H1 (cell line): ENCODE measurements at regions not wholly inside any gene's neighbourhood (a gene's known extent, or its start where the extent isn't known, plus 50 kb on each side); places are given as distances from the start of the nearest gene placed in this dataset.

Source experiments
- CTCF ChIA-PET: fragments of 300-600 bp; sonication (Branson Sonifier 250); formaldehyde crosslinking; loops from one replicate; lab custom pipeline; 2021; ENCODE audit not compliant: partially characterized antibody; lab: Charles Lee
- POLR2A ChIA-PET: fragments of 300-600 bp; sonication (Branson Sonifier 250); formaldehyde crosslinking; loops from one replicate; lab custom pipeline; 2021; ENCODE audit warnings: inconsistent platforms; ENCODE audit not compliant: partially characterized antibody; lab: Charles Lee
- DNase-seq, 2 experiments: peaks; one replicate each; pipeline versions ENCODE4 v3.0.0 to v3.0.0-alpha.2; 2010 to 2022; ENCODE audit warnings: low spot score in 2 of 2, low read depth in 1 of 2, mixed read lengths in 1 of 2
- FAIRE-seq: peaks from 2 replicates; lab custom pipeline; 2011; peaks lifted over from hg19 to GRCh38; lab: Jason Lieb, UNC
- H2AFZ ChIP-seq: 2 replicates; pipeline ENCODE4 v1.8.1; 2012; ENCODE audit warnings: low read length, inconsistent platforms
- H2AK5ac ChIP-seq: 2 replicates; pipeline ENCODE4 v1.6.1; 2013; ENCODE audit warnings: low read depth, low read length
- H2BK120ac ChIP-seq: replicated peaks from 2 replicates; pipeline ENCODE3; 2013; ENCODE audit warnings: low read depth, low read length, inconsistent platforms
- H2BK12ac ChIP-seq: 2 replicates; pipeline ENCODE4 v1.6.1; 2013; ENCODE audit warnings: low read depth, low read length
- H2BK15ac ChIP-seq: 2 replicates; pipeline ENCODE4 v1.6.1; 2013; ENCODE audit warnings: low read length
- H2BK20ac ChIP-seq: 2 replicates; pipeline ENCODE4 v1.6.1; 2013; ENCODE audit warnings: low read length
- H2BK5ac ChIP-seq: 2 replicates; pipeline ENCODE4 v1.6.1; 2013; ENCODE audit warnings: low read depth, low read length
- H3K14ac ChIP-seq: 2 replicates; pipeline ENCODE4 v1.6.1; 2013; ENCODE audit warnings: inconsistent platforms; ENCODE audit not compliant: insufficient read length
- H3K18ac ChIP-seq: 2 replicates; pipeline ENCODE4 v1.6.1; 2013; ENCODE audit warnings: low read length; ENCODE audit errors: extremely low read depth
- H3K23ac ChIP-seq: 2 replicates; pipeline ENCODE4 v1.6.1; 2013; ENCODE audit warnings: inconsistent platforms; ENCODE audit not compliant: insufficient read length
- H3K23me2 ChIP-seq: 2 replicates; pipeline ENCODE4 v1.6.1; 2013; ENCODE audit warnings: low read depth, low read length
- H3K27ac ChIP-seq: 2 replicates; pipeline ENCODE4 v1.6.1; 2011; ENCODE audit warnings: low read depth, low read length, inconsistent platforms
- H3K27me3 ChIP-seq, 4 experiments: replicated peaks in 1 of 4; 1 replicate in 1 of 4; 2 replicates in 3 of 4; pipeline versions ENCODE4 v1.6.1 to v1.8.1; 2011 to 2013; ENCODE audit warnings: low read length in 3 of 4, mild to moderate bottlenecking in 3 of 4, inconsistent platforms in 2 of 4, mixed read lengths in 2 of 4, moderate library complexity in 1 of 4; ENCODE audit not compliant: control insufficient read depth in 3 of 4, insufficient read depth in 3 of 4; ENCODE audit errors: extremely low read depth in 1 of 4
- H3K36me3 ChIP-seq, 4 experiments: 2 replicates each; pipeline versions ENCODE4 v1.6.1 to v1.8.1; 2011 to 2013; ENCODE audit warnings: mild to moderate bottlenecking in 4 of 4, low read length in 3 of 4, moderate library complexity in 2 of 4, control low read depth in 1 of 4, inconsistent platforms in 1 of 4; ENCODE audit not compliant: insufficient read depth in 4 of 4, control insufficient read depth in 2 of 4
- H3K4ac ChIP-seq: replicated peaks from 2 replicates; pipeline ENCODE3; 2013; ENCODE audit warnings: low read length, low read depth, mixed read lengths, inconsistent platforms; ENCODE audit not compliant: insufficient read length
- H3K4me1 ChIP-seq, 4 experiments: replicated peaks in 1 of 4; 1 replicate in 1 of 4; 2 replicates in 3 of 4; pipeline versions ENCODE4 v1.6.1 to v1.8.1; 2011 to 2013; ENCODE audit warnings: low read length in 3 of 4, inconsistent platforms in 2 of 4, mixed read lengths in 1 of 4; ENCODE audit not compliant: insufficient read depth in 4 of 4, control insufficient read depth in 3 of 4
- H3K4me2 ChIP-seq, 2 experiments: 2 replicates each; pipeline versions ENCODE4 v1.6.1 to v1.8.1; 2011 to 2013; ENCODE audit warnings: low read depth in 2 of 2, low read length in 2 of 2, control low read depth in 1 of 2, inconsistent platforms in 1 of 2, mild to moderate bottlenecking in 1 of 2; ENCODE audit not compliant: insufficient read depth in 1 of 2
- H3K4me3 ChIP-seq, 4 experiments: fragments of 200-600, 300-600 bp in 1 of 4; sonication (generic), shearing (Covaris generic), sonication (Bioruptor Twin) in 1 of 4; 2 replicates each; pipeline versions ENCODE4 v1.5.1 to v1.8.1; 2011 to 2016; ENCODE audit warnings: low read length in 4 of 4, low read depth in 3 of 4, control low read depth in 2 of 4, inconsistent platforms in 2 of 4, mild to moderate bottlenecking in 2 of 4, mixed read lengths in 1 of 4, moderate library complexity in 1 of 4; ENCODE audit not compliant: insufficient read depth in 2 of 4; ENCODE audit errors: extremely low read depth in 1 of 4
- H3K56ac ChIP-seq: replicated peaks from 2 replicates; pipeline ENCODE3; 2013; ENCODE audit warnings: low read depth, mild to moderate bottlenecking, mixed read lengths, low read length, inconsistent platforms; ENCODE audit not compliant: insufficient read length
- H3K79me1 ChIP-seq: 2 replicates; pipeline ENCODE4 v1.6.1; 2013; ENCODE audit warnings: low read depth, low read length, control low read depth
- H3K79me2 ChIP-seq, 2 experiments: 2 replicates each; pipeline versions ENCODE4 v1.6.1 to v1.8.1; 2012 to 2013; ENCODE audit warnings: low read length in 2 of 2, mild to moderate bottlenecking in 2 of 2, inconsistent platforms in 1 of 2; ENCODE audit not compliant: insufficient read depth in 2 of 2, control insufficient read depth in 1 of 2
- H3K9ac ChIP-seq, 4 experiments: replicated peaks in 1 of 4; 1 replicate in 1 of 4; 2 replicates in 3 of 4; pipeline versions ENCODE4 v1.6.1 to v1.8.1; 2011 to 2013; ENCODE audit warnings: low read depth in 3 of 4, low read length in 3 of 4, control low read depth in 2 of 4, mild to moderate bottlenecking in 2 of 4, moderate library complexity in 2 of 4, inconsistent platforms in 1 of 4; ENCODE audit errors: extremely low read depth in 1 of 4
- H3K9me3 ChIP-seq, 2 experiments: 2 replicates each; pipeline versions ENCODE4 v1.6.1 to v1.8.1; 2012 to 2013; ENCODE audit warnings: mild to moderate bottlenecking in 2 of 2, moderate library complexity in 2 of 2, control low read depth in 1 of 2, inconsistent platforms in 1 of 2, low read depth in 1 of 2, low read length in 1 of 2, mixed read lengths in 1 of 2; ENCODE audit not compliant: insufficient read depth in 2 of 2
- H4K20me1 ChIP-seq, 2 experiments: replicated peaks in 1 of 2; 2 replicates each; pipeline versions ENCODE3 to v1.8.1; 2011 to 2013; ENCODE audit warnings: inconsistent platforms in 2 of 2, low read length in 2 of 2, mild to moderate bottlenecking in 1 of 2; ENCODE audit not compliant: insufficient read depth in 2 of 2, control insufficient read depth in 1 of 2
- H4K5ac ChIP-seq: 2 replicates; pipeline ENCODE4 v1.6.1; 2013; ENCODE audit warnings: low read length, low read depth, mixed read lengths, inconsistent platforms; ENCODE audit not compliant: insufficient read length
- H4K8ac ChIP-seq: 2 replicates; pipeline ENCODE4 v1.8.0; 2013; ENCODE audit warnings: mild to moderate bottlenecking, moderate library complexity, low read length, inconsistent platforms; ENCODE audit not compliant: insufficient read depth; ENCODE audit errors: extremely low read depth
- H4K91ac ChIP-seq: replicated peaks from 2 replicates; pipeline ENCODE3; 2013; ENCODE audit warnings: low read length, mixed read lengths, inconsistent platforms; ENCODE audit not compliant: insufficient read length
- CTCF ChIP-seq, 3 experiments: IDR thresholded peaks; 1 replicate in 2 of 3; 2 replicates in 1 of 3; pipeline versions ENCODE4 v1.5.1 to v1.6.1; 2011; ENCODE audit warnings: low read length in 3 of 3, mild to moderate bottlenecking in 3 of 3, inconsistent platforms in 2 of 3, low read depth in 1 of 3, moderate library complexity in 1 of 3; ENCODE audit not compliant: insufficient read depth in 1 of 3; ENCODE audit errors: control extremely low read depth in 1 of 3
- POLR2A ChIP-seq, 2 experiments: IDR thresholded peaks; 1 replicate in 1 of 2; 2 replicates in 1 of 2; pipeline ENCODE4 v1.6.1; 2011; ENCODE audit warnings: low read depth in 2 of 2, low read length in 2 of 2, mild to moderate bottlenecking in 2 of 2; ENCODE audit errors: control extremely low read depth in 1 of 2
- SP1 ChIP-seq: IDR thresholded peaks from 2 replicates; pipeline ENCODE4 v1.6.1; 2011; ENCODE audit warnings: low read depth, low read length
- YY1 ChIP-seq: IDR thresholded peaks from 2 replicates; pipeline ENCODE4 v1.6.1; 2011; ENCODE audit warnings: low read depth, mild to moderate bottlenecking, low read length
- whole genome bisulfite sequencing, 2 experiments: shearing (Covaris generic) in 1 of 2; methylation state at CpG; one replicate each; pipeline versions ENCODE4 v1.1.6 to v1.1.7; 2013 to 2015; ENCODE audit warnings: low lambda C conversion rate in 2 of 2, mixed read lengths in 2 of 2, inconsistent platforms in 1 of 2, low coverage in 1 of 2, missing lambda C conversion rate in 1 of 2; ENCODE audit not compliant: insufficient replicate concordance in 2 of 2, insufficient coverage in 1 of 2, insufficient read length in 1 of 2; ENCODE audit errors: extremely low coverage in 1 of 2, missing lambda C conversion rate in 1 of 2; 5-methylcytosine and 5-hydroxymethylcytosine counted together

- CTCF ChIA-PET: no interaction called here
- H3K23me2 ChIP-seq: peaks cover 5% of the 10 kb centered on the region; the same call in 1 of the 2 replicates
These were observed 206.5 kb downstream of the TEX29 start for GRCh38 chr13:111526922-111527321.

More at GRCh38 chr13:111526922-111527321, 206.5 kb downstream of the TEX29 start:
- H3K56ac ChIP-seq: no peak overlapping the region
- H3K23ac ChIP-seq: no peak overlapping the region
- H3K79me1 ChIP-seq: no peaks in the 10 kb centered on the region
- peaks cover 0 to 9% (median 2%) of the 10 kb centered on the region in 4 experiments; a peak in 4 of 7 replicates for H3K27me3 ChIP-seq
- DNase-seq (no peak), FAIRE-seq (no peak)
- H3K4me2 ChIP-seq: no peak overlapping the region
- no peaks in the 10 kb centered on the region for H3K9me3 ChIP-seq
- WGBS, 2 experiments: 81% methylated on average over 7 of the region's 7 CpGs; no CpG with 5 or more reads in 1 of the 2 experiments
- no peak overlapping the region for H4K8ac ChIP-seq
- H3K18ac ChIP-seq: no peak overlapping the region
- H2AK5ac ChIP-seq: no peak overlapping the region
- H2BK120ac ChIP-seq: no peak overlapping the region
- TF ChIP-seq CTCF (IDR thresholded peaks at IDR 0.05; ENCODE audit: control extremely low read depth in 1 of 3, insufficient read depth in 1 of 3, low read depth in 1 of 3, low read length in 3 of 3): no peak
- no peak for TF ChIP-seq POLR2A (IDR thresholded peaks at IDR 0.05; ENCODE audit: control extremely low read depth in 1 of 2, low read depth in 2 of 2, low read length in 2 of 2)
- TF ChIP-seq SP1: no peak
- TF ChIP-seq YY1: no peak
- TF ChIP-seq, all 59 proteins: peak for 0
- H3K79me2 ChIP-seq: no peaks in the 10 kb centered on the region
- POLR2A ChIA-PET: no interaction called here
- H3K36me3 ChIP-seq: no peaks in the 10 kb centered on the region
- H2BK15ac ChIP-seq: no peak overlapping the region
- no peak overlapping the region for H4K5ac ChIP-seq
- no peak overlapping the region for H2AFZ ChIP-seq
- no peak overlapping the region for H4K91ac ChIP-seq
- no peak overlapping the region for H3K9ac ChIP-seq
- no peak overlapping the region for H3K4me3 ChIP-seq
- peaks cover 0 to 2% of the 10 kb centered on the region in 2 experiments for H4K20me1 ChIP-seq
- H3K14ac ChIP-seq: no peak overlapping the region
- peaks cover 7 to 21% (median 13%) of the 10 kb centered on the region in 4 experiments for H3K4me1 ChIP-seq
- no peak overlapping the region for H2BK20ac ChIP-seq
- no peak overlapping the region for H3K4ac ChIP-seq
- no peak overlapping the region for H2BK12ac ChIP-seq
- H2BK5ac ChIP-seq: no peak overlapping the region
- H3K27ac ChIP-seq: no peak overlapping the region
